ENCODE measurements at regions not wholly inside any gene's neighbourhood (a gene's known extent, or its start where the extent isn't known, plus 50 kb on each side); places are given as distances from the start of the nearest gene placed in this dataset.

- no peaks in the 10 kb centered on the region for H3K4me1 Mint-ChIP-seq (ENCODE audit: low read depth)
- peaks cover 5% of the 10 kb centered on the region for H3K9me3 Mint-ChIP-seq
- ATAC-seq (no peak), DNase-seq (no peak)
- no peaks in the 10 kb centered on the region for H3K27me3 Mint-ChIP-seq (ENCODE audit: low read depth)
- H3K4me3 Mint-ChIP-seq: no peak overlapping the region
- H3K36me3 Mint-ChIP-seq (ENCODE audit: insufficient read depth): no peaks in the 10 kb centered on the region
Measured at GRCh38 chr9:30172206-30172605, 2212.2 kb upstream of the ACO1 start.

GRCh38 chr9:30178610-30179009, 2205.8 kb upstream of the ACO1 start:
- Mint-ChIP-seq H3K4me3 (no peak overlapping the region), H3K9me3 (no peaks in the 10 kb centered on the region), H3K4me1 (ENCODE audit: low read depth) (no peaks in the 10 kb centered on the region), H3K36me3 (ENCODE audit: insufficient read depth) (no peaks in the 10 kb centered on the region), H3K27me3 (ENCODE audit: low read depth) (no peaks in the 10 kb centered on the region)
- no peak for ATAC-seq
- DNase-seq: no peak

GRCh38 chr9:30193421-30193820, 2191.0 kb upstream of the ACO1 start:
- Mint-ChIP-seq H3K4me1 (ENCODE audit: low read depth) (no peaks in the 10 kb centered on the region), H3K36me3 (ENCODE audit: insufficient read depth) (no peaks in the 10 kb centered on the region), H3K9me3 (peaks cover 16% of the 10 kb centered on the region), H3K27me3 (ENCODE audit: low read depth) (no peaks in the 10 kb centered on the region), H3K4me3 (no peak overlapping the region)
- DNase-seq (no peak), ATAC-seq (no peak)

- H3K36me3 Mint-ChIP-seq (ENCODE audit: insufficient read depth): no peaks in the 10 kb centered on the region
- DNase-seq (no peak), ATAC-seq (no peak)
- H3K9me3 Mint-ChIP-seq: peaks cover 15% of the 10 kb centered on the region
- no peak overlapping the region for H3K4me3 Mint-ChIP-seq
- no peaks in the 10 kb centered on the region for H3K27me3 Mint-ChIP-seq (ENCODE audit: low read depth)
- no peaks in the 10 kb centered on the region for H3K4me1 Mint-ChIP-seq (ENCODE audit: low read depth)
Measured at GRCh38 chr9:30196941-30197340, 2187.5 kb upstream of the ACO1 start.

- DNase-seq (no peak), ATAC-seq (no peak)
- H3K9me3 Mint-ChIP-seq: peaks cover 15% of the 10 kb centered on the region
Measured at GRCh38 chr9:30197453-30197852, 2187.0 kb upstream of the ACO1 start.

GRCh38 chr9:30197954-30198353, 2186.5 kb upstream of the ACO1 start:
- ATAC-seq (no peak), DNase-seq (no peak)
- Mint-ChIP-seq H3K4me1 (ENCODE audit: low read depth) (no peaks in the 10 kb centered on the region), H3K36me3 (ENCODE audit: insufficient read depth) (no peaks in the 10 kb centered on the region), H3K9me3 (peaks cover 15% of the 10 kb centered on the region), H3K4me3 (no peak overlapping the region), H3K27me3 (ENCODE audit: low read depth) (no peaks in the 10 kb centered on the region)

More at GRCh38 chr9:30197453-30197852, 2187.0 kb upstream of the ACO1 start:
- Mint-ChIP-seq H3K36me3 (ENCODE audit: insufficient read depth) (no peaks in the 10 kb centered on the region), H3K4me3 (no peak overlapping the region), H3K4me1 (ENCODE audit: low read depth) (no peaks in the 10 kb centered on the region), H3K27me3 (ENCODE audit: low read depth) (no peaks in the 10 kb centered on the region)

GRCh38 chr9:30198463-30199309, 2185.8 kb upstream of the ACO1 start:
- Mint-ChIP-seq H3K36me3 (ENCODE audit: insufficient read depth) (no peaks in the 10 kb centered on the region), H3K4me1 (ENCODE audit: low read depth) (no peaks in the 10 kb centered on the region), H3K27me3 (ENCODE audit: low read depth) (no peaks in the 10 kb centered on the region), H3K4me3 (no peak overlapping the region), H3K9me3 (peaks cover 15% of the 10 kb centered on the region)
- no peak for DNase-seq
- ATAC-seq: no peak

DNA sequence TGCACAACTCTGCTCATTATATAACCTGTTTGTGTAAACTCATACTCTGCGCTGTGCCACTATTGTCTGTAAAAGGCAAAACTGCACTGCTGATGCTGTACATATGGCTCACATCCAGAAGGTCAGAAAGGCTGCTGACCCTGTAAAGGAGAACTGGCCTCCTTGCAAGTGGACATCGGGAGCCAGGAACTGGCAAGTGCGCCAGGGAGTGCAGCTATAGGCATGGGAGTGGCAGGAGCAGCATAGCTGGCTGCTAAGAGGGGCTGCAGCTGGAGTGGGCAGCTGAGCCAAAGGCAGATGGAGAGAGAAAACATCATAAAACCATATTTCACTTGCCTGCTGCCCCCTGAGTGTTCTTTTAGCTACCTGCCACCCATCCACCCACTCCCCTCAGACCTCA, 2183.4 kb upstream of the ACO1 start:
- Mint-ChIP-seq H3K27me3 (ENCODE audit: low read depth) (no peaks in the 10 kb centered on the region), H3K4me1 (ENCODE audit: low read depth) (no peaks in the 10 kb centered on the region), H3K4me3 (no peak overlapping the region), H3K9me3 (peaks cover 20% of the 10 kb centered on the region), H3K36me3 (ENCODE audit: insufficient read depth) (no peaks in the 10 kb centered on the region)
- no peak for ATAC-seq
- DNase-seq: no peak

GRCh38 chr9:30235068-30235467, 2149.4 kb upstream of the ACO1 start:
- DNase-seq (no peak), ATAC-seq (no peak)
- H3K4me1 Mint-ChIP-seq (ENCODE audit: low read depth): no peaks in the 10 kb centered on the region
- no peaks in the 10 kb centered on the region for H3K36me3 Mint-ChIP-seq (ENCODE audit: insufficient read depth)
- no peak overlapping the region for H3K4me3 Mint-ChIP-seq
- no peaks in the 10 kb centered on the region for H3K9me3 Mint-ChIP-seq
- H3K27me3 Mint-ChIP-seq (ENCODE audit: low read depth): no peaks in the 10 kb centered on the region

DNA sequence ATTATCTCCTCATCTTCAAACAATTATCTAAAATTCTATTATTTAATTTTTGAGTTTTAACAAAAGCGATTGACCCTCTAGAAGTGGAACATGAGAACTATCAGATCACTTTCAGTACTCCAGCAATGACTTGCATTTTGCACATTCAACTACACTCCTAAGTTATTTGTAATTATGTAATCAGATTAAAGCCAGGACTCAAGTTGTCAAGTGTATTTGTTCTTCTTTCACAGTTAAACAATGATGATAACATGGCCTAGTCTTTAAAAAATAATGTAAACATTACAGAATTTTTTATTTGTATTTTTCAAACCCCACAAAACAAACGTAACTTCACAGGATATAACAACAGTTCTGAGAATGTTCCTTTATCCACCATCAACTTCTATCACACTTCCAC, 2148.9 kb upstream of the ACO1 start:
- Mint-ChIP-seq H3K36me3 (ENCODE audit: insufficient read depth) (no peaks in the 10 kb centered on the region), H3K4me1 (ENCODE audit: low read depth) (no peaks in the 10 kb centered on the region), H3K9me3 (no peaks in the 10 kb centered on the region), H3K4me3 (no peak overlapping the region), H3K27me3 (ENCODE audit: low read depth) (no peaks in the 10 kb centered on the region)
- ATAC-seq: no peak
- no peak for DNase-seq

DNA sequence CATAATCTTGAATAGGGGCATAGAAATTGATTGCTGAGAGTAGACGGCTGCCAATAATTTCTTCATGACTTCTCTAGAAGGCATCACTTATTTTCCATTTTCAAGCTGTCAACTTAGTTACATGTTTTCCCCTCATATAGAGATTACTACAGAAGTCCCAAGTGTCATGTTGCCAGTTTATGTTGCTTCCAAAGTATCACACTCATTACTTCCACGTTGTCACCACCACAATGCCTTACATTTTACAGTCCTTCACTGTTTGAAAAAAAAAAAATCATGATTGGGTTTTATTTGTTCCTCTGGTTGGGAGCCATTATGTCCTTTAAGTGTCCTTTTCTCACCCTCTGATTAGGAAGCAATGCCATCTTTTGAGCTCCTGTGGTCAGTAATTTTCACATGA, 2144.6 kb upstream of the ACO1 start:
- DNase-seq (no peak), ATAC-seq (no peak)
- H3K4me3 Mint-ChIP-seq: no peak overlapping the region
- H3K4me1 Mint-ChIP-seq (ENCODE audit: low read depth): no peaks in the 10 kb centered on the region
- H3K27me3 Mint-ChIP-seq (ENCODE audit: low read depth): no peaks in the 10 kb centered on the region
- H3K9me3 Mint-ChIP-seq: no peaks in the 10 kb centered on the region
- H3K36me3 Mint-ChIP-seq (ENCODE audit: insufficient read depth): no peaks in the 10 kb centered on the region

DNA sequence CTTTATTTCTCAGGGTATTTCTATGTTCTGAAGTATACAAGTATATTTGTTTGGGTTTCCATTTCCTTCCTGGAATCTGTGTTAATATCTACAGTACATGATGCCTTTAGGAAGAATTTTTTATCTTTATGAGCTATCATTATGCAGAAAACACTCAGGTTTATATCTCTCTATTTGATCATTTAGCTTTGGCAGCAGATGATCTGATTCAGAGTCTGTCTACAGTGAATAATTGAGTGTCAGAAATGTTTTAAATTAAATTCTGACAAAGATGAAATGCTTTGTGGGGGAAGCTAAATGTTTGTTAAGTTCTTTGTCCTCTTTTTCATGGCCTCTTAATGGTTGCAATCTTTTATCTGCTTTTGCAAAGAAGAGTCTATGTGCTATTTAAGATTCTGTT, 2141.0 kb upstream of the ACO1 start:
- no peak overlapping the region for H3K4me3 Mint-ChIP-seq
- no peaks in the 10 kb centered on the region for H3K4me1 Mint-ChIP-seq (ENCODE audit: low read depth)
- no peaks in the 10 kb centered on the region for H3K36me3 Mint-ChIP-seq (ENCODE audit: insufficient read depth)
- no peaks in the 10 kb centered on the region for H3K9me3 Mint-ChIP-seq
- DNase-seq (no peak), ATAC-seq (no peak)
- no peaks in the 10 kb centered on the region for H3K27me3 Mint-ChIP-seq (ENCODE audit: low read depth)

DNA sequence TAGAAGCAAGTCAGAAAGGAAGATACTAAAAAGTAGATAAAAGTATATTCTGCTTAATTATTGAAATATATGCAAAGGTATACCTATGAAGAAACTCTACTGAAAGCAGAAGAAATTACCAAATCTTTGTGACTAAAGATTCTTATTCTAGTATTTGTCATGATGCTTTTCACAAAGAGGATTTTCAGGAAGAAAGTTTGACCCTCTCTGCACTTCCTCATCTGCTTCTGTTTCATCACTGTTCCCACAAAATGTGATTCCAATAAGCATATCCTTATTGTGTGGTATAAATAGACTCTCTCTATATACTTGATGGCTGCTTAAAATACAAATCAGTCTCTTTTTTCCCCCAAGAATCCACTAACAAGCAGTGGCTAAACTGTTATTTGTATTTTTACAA, 2139.6 kb upstream of the ACO1 start:
- Mint-ChIP-seq H3K9me3 (no peaks in the 10 kb centered on the region), H3K4me3 (no peak overlapping the region), H3K36me3 (ENCODE audit: insufficient read depth) (no peaks in the 10 kb centered on the region), H3K4me1 (ENCODE audit: low read depth) (no peaks in the 10 kb centered on the region), H3K27me3 (ENCODE audit: low read depth) (no peaks in the 10 kb centered on the region)
- no peak for ATAC-seq
- no peak for DNase-seq

DNA sequence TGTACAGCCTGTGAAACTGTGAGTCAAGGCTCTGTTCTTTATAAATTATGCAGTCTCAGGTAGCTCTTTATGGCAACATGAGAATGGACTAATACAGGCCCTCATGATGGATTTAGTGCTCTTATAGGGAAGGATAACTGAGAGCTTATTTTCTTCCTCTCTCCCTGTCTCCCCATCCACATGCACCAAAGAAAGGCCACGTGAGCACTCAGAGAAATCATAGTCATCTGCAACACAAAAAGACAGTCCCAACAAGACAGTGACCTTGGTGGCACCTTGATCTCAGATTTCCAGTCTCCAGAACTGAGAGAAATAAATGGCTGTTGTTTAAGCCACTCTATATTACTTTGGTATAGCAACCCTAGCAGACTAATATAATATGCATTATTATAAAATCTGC, 2133.6 kb upstream of the ACO1 start:
- Mint-ChIP-seq H3K9me3 (no peaks in the 10 kb centered on the region), H3K27me3 (ENCODE audit: low read depth) (no peaks in the 10 kb centered on the region), H3K36me3 (ENCODE audit: insufficient read depth) (no peaks in the 10 kb centered on the region), H3K4me3 (no peak overlapping the region), H3K4me1 (ENCODE audit: low read depth) (no peaks in the 10 kb centered on the region)
- ATAC-seq (no peak), DNase-seq (no peak)

DNA sequence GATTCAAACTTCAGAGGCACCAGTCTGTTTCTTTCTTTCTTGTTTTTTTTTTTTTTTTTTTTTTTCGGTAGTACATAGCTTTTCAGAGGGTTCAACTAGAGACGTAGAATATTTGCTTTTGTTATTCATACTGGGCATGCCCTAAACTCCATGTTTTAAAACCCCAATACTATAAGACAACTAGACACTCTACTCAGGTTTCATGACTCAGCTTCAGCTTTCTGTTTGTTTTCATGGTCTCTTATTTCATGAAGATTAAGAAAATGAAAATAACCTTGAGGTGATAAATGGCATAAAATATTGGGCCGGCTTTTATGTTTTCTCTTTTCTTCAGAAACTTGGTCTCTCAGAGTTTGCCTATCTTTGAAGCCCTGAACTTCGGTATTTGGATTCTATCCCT, 2126.3 kb upstream of the ACO1 start:
- H3K27me3 Mint-ChIP-seq (ENCODE audit: low read depth): no peaks in the 10 kb centered on the region
- no peaks in the 10 kb centered on the region for H3K36me3 Mint-ChIP-seq (ENCODE audit: insufficient read depth)
- H3K4me1 Mint-ChIP-seq (ENCODE audit: low read depth): no peaks in the 10 kb centered on the region

More for the DNA sequence above, 2126.3 kb upstream of the ACO1 start:
- H3K9me3 Mint-ChIP-seq: peaks cover 17% of the 10 kb centered on the region
- no peak for ATAC-seq
- DNase-seq: no peak
- H3K4me3 Mint-ChIP-seq: no peak overlapping the region

All from activated T-cell treated with anti-CD3 and anti-CD28 coated beads, Interleukin-2, amount 50 U/mL, for 4 hours (primary cell).